H9 (cell line): ENCODE measurements at regions not wholly inside any gene's neighbourhood (a gene's known extent, or its start where the extent isn't known, plus 50 kb on each side); places are given as distances from the start of the nearest gene placed in this dataset.

ENCODE experiments used
- DNase-seq: peaks from one replicate; pipeline ENCODE4 v3.0.0-alpha.2; 2017
- H2AFZ ChIP-seq: one replicate; pipeline ENCODE4 v1.6.1; 2013; ENCODE audit warnings: mild to moderate bottlenecking, low read length, control low read depth, moderate library complexity
- H2AK5ac ChIP-seq: 2 replicates; pipeline ENCODE4 v1.6.1; 2013; ENCODE audit warnings: low read length, control low read depth, mixed read lengths; ENCODE audit not compliant: insufficient read length
- H2BK120ac ChIP-seq: one replicate; pipeline ENCODE4 v1.6.1; 2013; ENCODE audit warnings: low read depth, mild to moderate bottlenecking, low read length, control low read depth, inconsistent platforms; ENCODE audit not compliant: poor library complexity, severe bottlenecking
- H2BK12ac ChIP-seq: 2 replicates; pipeline ENCODE4 v1.6.1; 2013; ENCODE audit warnings: low read length, control low read depth, mixed read lengths, low read depth; ENCODE audit not compliant: insufficient read length
- H2BK15ac ChIP-seq: 2 replicates; pipeline ENCODE4 v1.6.1; 2013; ENCODE audit warnings: low read depth, low read length, control low read depth
- H2BK20ac ChIP-seq: one replicate; pipeline ENCODE4 v1.6.1; 2013; ENCODE audit warnings: low read depth, mild to moderate bottlenecking, low read length, control low read depth, inconsistent platforms; ENCODE audit not compliant: poor library complexity, severe bottlenecking
- H2BK5ac ChIP-seq: 2 replicates; pipeline ENCODE4 v1.6.1; 2013; ENCODE audit warnings: low read length, control low read depth, mixed read lengths; ENCODE audit not compliant: insufficient read length
- H3K14ac ChIP-seq: 2 replicates; pipeline ENCODE4 v1.6.1; 2013; ENCODE audit warnings: low read length, control low read depth; ENCODE audit not compliant: insufficient read depth
- H3K18ac ChIP-seq: 2 replicates; pipeline ENCODE4 v1.6.1; 2013; ENCODE audit warnings: low read depth, mild to moderate bottlenecking, mixed read lengths, low read length, control low read depth; ENCODE audit not compliant: insufficient read length
- H3K23ac ChIP-seq: 2 replicates; pipeline ENCODE4 v1.6.1; 2013; ENCODE audit warnings: low read length, control low read depth, mixed read lengths, low read depth; ENCODE audit not compliant: insufficient read length
- H3K23me2 ChIP-seq: 2 replicates; pipeline ENCODE4 v1.6.1; 2013; ENCODE audit warnings: low read depth, mild to moderate bottlenecking, mixed read lengths, low read length, control low read depth; ENCODE audit not compliant: insufficient read length, poor library complexity, severe bottlenecking
- H3K27ac ChIP-seq: 2 replicates; pipeline ENCODE4 v1.5.1; 2013; ENCODE audit warnings: low read length, control low read depth, mixed read lengths, low read depth; ENCODE audit not compliant: insufficient read length
- H3K27me3 ChIP-seq: 2 replicates; pipeline ENCODE4 v1.6.1; 2013; ENCODE audit warnings: low read length, control low read depth, inconsistent platforms; ENCODE audit not compliant: insufficient read depth
- H3K4ac ChIP-seq: 2 replicates; pipeline ENCODE4 v1.6.1; 2013; ENCODE audit warnings: low read depth, mild to moderate bottlenecking, control low read depth, inconsistent platforms, low read length, moderate library complexity
- H3K4me1 ChIP-seq: 2 replicates; pipeline ENCODE4 v1.6.1; 2013; ENCODE audit warnings: low read length, control low read depth, inconsistent platforms; ENCODE audit not compliant: insufficient read depth
- H3K4me2 ChIP-seq: 2 replicates; pipeline ENCODE4 v1.6.1; 2013; ENCODE audit warnings: low read length, control low read depth, mixed read lengths; ENCODE audit not compliant: insufficient read length, insufficient read depth
- H3K56ac ChIP-seq: 2 replicates; pipeline ENCODE4 v1.6.1; 2013; ENCODE audit warnings: low read depth, mild to moderate bottlenecking, mixed read lengths, low read length, control low read depth; ENCODE audit not compliant: insufficient read length
- H3K79me1 ChIP-seq: 2 replicates; pipeline ENCODE4 v1.6.1; 2013; ENCODE audit warnings: low read depth, mild to moderate bottlenecking, moderate library complexity, low read length, control low read depth, inconsistent platforms; ENCODE audit not compliant: insufficient read depth, poor library complexity, severe bottlenecking
- H3K79me2 ChIP-seq: 2 replicates; pipeline ENCODE4 v1.6.1; 2013; ENCODE audit warnings: low read length, control low read depth, inconsistent platforms; ENCODE audit not compliant: insufficient read depth
- H3K9ac ChIP-seq: 2 replicates; pipeline ENCODE4 v1.6.1; 2013; ENCODE audit warnings: low read length, control low read depth, mixed read lengths; ENCODE audit not compliant: insufficient read length; ENCODE audit errors: extremely low read depth
- H3K9me3 ChIP-seq: one replicate; pipeline ENCODE4 v1.6.1; 2013; ENCODE audit warnings: low read depth, low read length, inconsistent platforms; ENCODE audit not compliant: control insufficient read depth
- H3T11ph ChIP-seq: one replicate; pipeline ENCODE4 v1.6.1; 2013; ENCODE audit warnings: mild to moderate bottlenecking, low read length, control low read depth, inconsistent platforms
- H4K20me1 ChIP-seq: one replicate; pipeline ENCODE4 v1.6.1; 2013; ENCODE audit not compliant: control insufficient read depth, insufficient read length, insufficient read depth
- H4K5ac ChIP-seq: 2 replicates; pipeline ENCODE4 v1.6.1; 2013; ENCODE audit warnings: low read depth, mild to moderate bottlenecking, mixed read lengths, low read length, control low read depth; ENCODE audit not compliant: insufficient read length
- H4K8ac ChIP-seq: replicated peaks from 2 replicates; pipeline ENCODE4 v1.6.1; 2013; ENCODE audit warnings: low read length, control low read depth, mixed read lengths, low read depth; ENCODE audit not compliant: insufficient read length
- H4K91ac ChIP-seq: 2 replicates; pipeline ENCODE4 v1.6.1; 2013; ENCODE audit warnings: low read depth, mild to moderate bottlenecking, moderate library complexity, mixed read lengths, low read length, control low read depth; ENCODE audit not compliant: insufficient read length
- H3K27ac Mint-ChIP-seq, 3 experiments: 2 replicates in 2 of 3; 3 replicates in 1 of 3; pipeline ENCODE4 v1.8.0; 2020 to 2021; ENCODE audit warnings: mixed read lengths in 3 of 3, mild to moderate bottlenecking in 1 of 3, moderate library complexity in 1 of 3
- H3K27me3 Mint-ChIP-seq: 2 replicates; pipeline ENCODE4 v1.8.0; 2021; ENCODE audit warnings: low read depth, mild to moderate bottlenecking, moderate library complexity, mixed read lengths
- H3K36me3 Mint-ChIP-seq, 3 experiments: 2 replicates in 2 of 3; 3 replicates in 1 of 3; pipeline ENCODE4 v1.8.0; 2020 to 2021; ENCODE audit warnings: low read depth in 3 of 3, mixed read lengths in 3 of 3; ENCODE audit not compliant: insufficient read depth in 1 of 3
- H3K4me1 Mint-ChIP-seq, 2 experiments: 2 replicates each; pipeline ENCODE4 v1.8.0; 2020; ENCODE audit warnings: mixed read lengths in 2 of 2
- H3K4me3 Mint-ChIP-seq, 2 experiments: 2 replicates in 1 of 2; 3 replicates in 1 of 2; pipeline ENCODE4 v1.8.0; 2020 to 2021; ENCODE audit warnings: mild to moderate bottlenecking in 2 of 2, mixed read lengths in 2 of 2, moderate library complexity in 1 of 2
- H3K9me3 Mint-ChIP-seq, 2 experiments: 2 replicates in 1 of 2; 3 replicates in 1 of 2; pipeline ENCODE4 v1.8.0; 2020; ENCODE audit warnings: mild to moderate bottlenecking in 2 of 2, mixed read lengths in 2 of 2, moderate library complexity in 1 of 2
- CTCF ChIP-seq: fragments of 200-600 bp; sonication (generic); conservative IDR thresholded peaks from 3 replicates; pipeline ENCODE4 v1.8.0; 2021; ENCODE audit warnings: antibody characterized with exemption, mild to moderate bottlenecking
- WGBS: extraction: QIAGEN DNeasy Blood & Tissue Kit; methylation state at CpG from one replicate; pipeline ENCODE4 v1.1.7; 2013; ENCODE audit warnings: missing lambda C conversion rate, low lambda C conversion rate, mixed read lengths; ENCODE audit not compliant: insufficient read length; ENCODE audit errors: extremely low coverage; 5-methylcytosine and 5-hydroxymethylcytosine counted together

- no peaks in the 10 kb centered on the region for H3K4me1 ChIP-seq
- H3K36me3 Mint-ChIP-seq, result no peaks in the 10 kb centered on the region; a peak in 1 of 7 replicates
- H4K91ac ChIP-seq, result no peak overlapping the region
- no peak for DNase-seq
- no peak overlapping the region for H2BK5ac ChIP-seq
- no CpG with 5 or more reads among the region's 1 CpG for WGBS
- no peak overlapping the region for H3K14ac ChIP-seq
- no peaks in the 10 kb centered on the region for H3K79me1 ChIP-seq
- no peaks in the 10 kb centered on the region for H3K9me3 ChIP-seq
- H2AFZ ChIP-seq, result no peak overlapping the region
- no peak overlapping the region for H3K23ac ChIP-seq
- H3K4me1 Mint-ChIP-seq, result no peaks in the 10 kb centered on the region
- no peak overlapping the region for H3K27ac Mint-ChIP-seq
- H2AK5ac ChIP-seq, result no peak overlapping the region
- no peak overlapping the region for H3K18ac ChIP-seq
- H3K27me3 ChIP-seq, result no peaks in the 10 kb centered on the region
- H4K8ac ChIP-seq, result no peak overlapping the region
- no peak for TF ChIP-seq CTCF
- no peak overlapping the region for H2BK12ac ChIP-seq
- no peaks in the 10 kb centered on the region for H3K79me2 ChIP-seq
- H3K9ac ChIP-seq, result no peak overlapping the region
- no peak overlapping the region for H3K56ac ChIP-seq
- no peaks in the 10 kb centered on the region for H4K20me1 ChIP-seq
- no peak overlapping the region for H3K4me3 Mint-ChIP-seq
- H2BK20ac ChIP-seq, result no peak overlapping the region
- no peaks in the 10 kb centered on the region; the same call in 1 of the 2 replicates for H3K27me3 Mint-ChIP-seq
- no peaks in the 10 kb centered on the region for H3K9me3 Mint-ChIP-seq
- no peak overlapping the region for H3K4ac ChIP-seq
- no peak overlapping the region for H3T11ph ChIP-seq
- no peak overlapping the region for H3K4me2 ChIP-seq
- no peak overlapping the region for H4K5ac ChIP-seq
- no peak overlapping the region for H3K27ac ChIP-seq
- H2BK120ac ChIP-seq, result no peak overlapping the region
- H3K23me2 ChIP-seq, result no peaks in the 10 kb centered on the region
- H2BK15ac ChIP-seq, result no peak overlapping the region
Observed at GRCh38 chr10:124888262-124888661, 53.7 kb upstream of the ZRANB1 start.
